AG04450 (cell line): ENCODE measurements at regions not wholly inside any gene's neighbourhood (a gene's known extent, or its start where the extent isn't known, plus 50 kb on each side); places are given as distances from the start of the nearest gene placed in this dataset.

Source experiments
- CTCF ChIA-PET: fragments of 300-600, 350-600 bp; formaldehyde crosslinking; extraction: SDS; loops from one replicate; lab custom pipeline; 2022; ENCODE audit warnings: antibody characterized with exemption, inconsistent platforms; lab: Charles Lee
- POLR2A ChIA-PET: fragments of 350-600 bp; formaldehyde crosslinking; extraction: SDS; loops from one replicate; lab custom pipeline; 2021; ENCODE audit warnings: antibody characterized with exemption, inconsistent platforms; lab: Yijun Ruan, JAX
- DNase-seq: peaks from one replicate; pipeline ENCODE4 v3.0.0-alpha.2; 2011; ENCODE audit warnings: low read depth, low spot score
- H3K27ac ChIP-seq: one replicate; pipeline ENCODE4 v1.5.1; 2012; ENCODE audit warnings: low read depth, low read length, control low read depth
- H3K27me3 ChIP-seq: one replicate; pipeline ENCODE4 v1.6.0; 2012; ENCODE audit warnings: low read length; ENCODE audit not compliant: control insufficient read depth, insufficient read depth
- H3K4me3 ChIP-seq: 2 replicates; pipeline ENCODE4 v1.5.1; 2011; ENCODE audit warnings: mild to moderate bottlenecking, low read depth, low read length, control low read depth
- H3K9me3 ChIP-seq: 2 replicates; pipeline ENCODE4 v1.5.1; 2012; ENCODE audit warnings: low read length; ENCODE audit not compliant: control insufficient read depth, insufficient read depth
- CTCF ChIP-seq: IDR thresholded peaks from 2 replicates; pipeline ENCODE4 v1.5.1; 2011; ENCODE audit warnings: low read depth, low read length, control low read depth, inconsistent platforms

GRCh38 chr4:42747971-42748370, 91.1 kb upstream of the ATP8A1 start:
- DNase-seq, result no peak
- ChIA-PET CTCF (no interaction called here), POLR2A (no interaction called here)
- H3K4me3 ChIP-seq, result no peak overlapping the region
- no peak for TF ChIP-seq CTCF
- H3K27ac ChIP-seq, result no peak overlapping the region
- no peaks in the 10 kb centered on the region for H3K9me3 ChIP-seq
- H3K27me3 ChIP-seq, result no peaks in the 10 kb centered on the region

GRCh38 chr4:42736527-42737195, 79.8 kb upstream of the ATP8A1 start:
- H3K27ac ChIP-seq, result no peak overlapping the region
- no peak for TF ChIP-seq CTCF
- peaks cover 6% of the 10 kb centered on the region for H3K9me3 ChIP-seq
- DNase-seq, result no peak
- H3K27me3 ChIP-seq, result no peaks in the 10 kb centered on the region
- H3K4me3 ChIP-seq, result no peak overlapping the region
- ChIA-PET POLR2A (no interaction called here), CTCF (no interaction called here)

DNA sequence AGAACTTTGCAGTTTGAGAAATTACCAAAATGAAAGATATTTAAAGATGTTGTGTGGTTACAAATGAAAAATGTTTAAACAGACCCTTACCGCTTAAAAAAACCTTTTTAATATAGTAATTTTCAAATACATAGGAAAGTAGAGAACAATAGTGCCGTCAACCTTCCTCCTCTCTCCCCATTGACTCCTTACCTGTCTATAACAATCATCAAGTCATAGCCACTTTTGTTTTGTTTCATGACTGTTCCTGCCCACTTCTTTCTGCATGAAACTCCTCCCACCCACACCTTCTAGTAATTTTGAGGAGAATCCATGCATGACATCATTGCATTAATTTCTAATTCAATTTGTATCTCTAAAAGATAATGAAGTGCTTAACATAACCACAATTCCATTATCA, 76.5 kb upstream of the ATP8A1 start:
- no peaks in the 10 kb centered on the region for H3K27me3 ChIP-seq
- H3K27ac ChIP-seq, result no peak overlapping the region
- peaks cover 7% of the 10 kb centered on the region for H3K9me3 ChIP-seq
- no peak overlapping the region for H3K4me3 ChIP-seq
- TF ChIP-seq CTCF, result no peak
- DNase-seq, result no peak
- ChIA-PET CTCF (no interaction called here), POLR2A (no interaction called here)

GRCh38 chr4:42732776-42733175, 75.9 kb upstream of the ATP8A1 start:
- no peak for DNase-seq
- H3K9me3 ChIP-seq, result peaks cover 7% of the 10 kb centered on the region
- no peak for TF ChIP-seq CTCF
- ChIA-PET CTCF (no interaction called here), POLR2A (no interaction called here)
- no peaks in the 10 kb centered on the region for H3K27me3 ChIP-seq
- no peak overlapping the region for H3K4me3 ChIP-seq
- no peak overlapping the region for H3K27ac ChIP-seq

GRCh38 chr4:42729505-42730237, 72.8 kb upstream of the ATP8A1 start:
- Histone ChIP-seq H3K9me3 (peaks cover 3% of the 10 kb centered on the region; the same call in 1 of the 2 replicates), H3K27ac (no peak overlapping the region), H3K4me3 (no peak overlapping the region), H3K27me3 (no peaks in the 10 kb centered on the region)
- ChIA-PET POLR2A (no interaction called here), CTCF (no interaction called here)
- TF ChIP-seq CTCF, result no peak
- no peak for DNase-seq
